HG02870 (cell line): ENCODE measurements at regions not wholly inside any gene's neighbourhood (a gene's known extent, or its start where the extent isn't known, plus 50 kb on each side); places are given as distances from the start of the nearest gene placed in this dataset.

Source experiments
- ATAC-seq: cut with Tn5 transposase; IDR thresholded peaks from one replicate; pipeline ENCODE4 v1.9.1; 2021; ENCODE audit warnings: mild to moderate bottlenecking, moderate library complexity; ENCODE audit not compliant: unreplicated experiment

DNA sequence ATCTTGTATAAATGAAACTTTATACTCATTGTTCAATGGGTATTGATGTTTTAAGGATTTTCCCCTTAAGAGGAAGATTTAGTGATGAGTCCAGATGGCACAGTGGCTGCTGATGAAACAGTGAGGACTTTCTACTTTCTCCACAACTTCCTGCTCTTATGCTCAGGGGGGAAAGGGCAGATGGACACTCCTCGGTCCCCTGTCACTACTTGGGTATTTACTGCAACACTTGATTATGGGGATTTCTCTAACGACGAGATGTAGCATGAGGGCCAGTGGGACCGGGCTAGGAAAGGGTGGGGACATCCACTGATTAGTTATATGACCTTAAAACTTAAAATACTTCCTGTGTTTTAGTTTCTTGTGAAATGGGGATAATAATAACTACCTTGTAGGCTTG, 146.1 kb upstream of the HMHB1 start:
- ATAC-seq, result no peak

DNA sequence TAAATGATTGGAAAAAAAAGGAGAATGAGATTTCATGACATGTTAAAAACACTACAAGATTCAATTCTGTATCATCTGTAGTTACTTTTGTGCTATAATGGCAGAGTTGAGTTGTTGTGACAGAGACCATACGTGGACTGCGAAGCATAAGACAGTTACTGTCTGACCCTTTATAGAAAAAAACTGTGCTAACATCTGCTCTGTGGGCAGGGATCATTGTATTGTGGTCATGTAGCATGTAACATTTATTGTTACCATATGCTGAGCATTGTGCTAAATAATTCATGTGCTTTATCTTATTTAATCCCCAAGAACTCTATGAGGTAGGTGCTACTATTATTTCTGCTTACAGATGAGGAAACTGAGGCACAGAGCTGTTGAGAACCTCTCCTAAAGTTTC, 147.3 kb upstream of the HMHB1 start:
- ATAC-seq, result no peak

DNA sequence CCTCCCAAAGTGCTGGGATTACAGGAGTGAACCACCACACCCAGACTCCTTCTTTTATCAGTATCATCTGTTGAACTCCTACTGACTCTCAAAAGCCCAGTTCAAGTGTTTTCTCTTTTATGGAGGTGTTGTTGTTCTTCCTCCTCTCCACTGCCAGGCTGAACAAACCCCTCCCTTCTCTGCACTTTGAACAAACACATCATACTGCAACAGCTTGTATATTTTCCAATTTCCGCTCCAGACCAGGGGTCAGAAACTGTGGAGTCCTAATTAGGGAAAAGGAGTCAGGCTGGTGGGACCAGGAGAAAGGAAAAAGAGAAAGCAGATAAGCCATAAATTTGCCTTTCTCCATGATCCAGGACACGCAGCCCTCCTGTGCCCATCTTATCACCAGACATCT, 148.1 kb upstream of the HMHB1 start:
- no peak for ATAC-seq

DNA sequence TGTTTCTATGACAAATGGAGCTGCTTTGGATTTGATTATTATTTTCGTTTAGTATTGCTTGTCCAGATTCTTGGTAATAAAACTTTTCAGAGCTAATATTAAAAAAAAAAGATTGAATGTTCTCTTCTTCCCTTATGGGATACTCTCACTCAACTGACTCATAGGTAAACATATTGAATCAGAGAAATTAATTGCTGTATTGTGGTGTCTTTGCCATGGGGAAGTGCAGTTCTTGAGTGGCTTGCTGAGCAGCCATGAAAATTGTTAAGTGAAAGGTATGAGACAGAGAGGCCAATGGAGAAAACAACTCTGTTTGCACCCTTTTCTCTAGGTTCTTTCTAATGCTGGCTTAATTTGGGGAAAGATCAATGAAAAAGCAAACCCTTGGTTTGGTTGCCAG, 149.9 kb upstream of the HMHB1 start:
- ATAC-seq, result no peak

DNA sequence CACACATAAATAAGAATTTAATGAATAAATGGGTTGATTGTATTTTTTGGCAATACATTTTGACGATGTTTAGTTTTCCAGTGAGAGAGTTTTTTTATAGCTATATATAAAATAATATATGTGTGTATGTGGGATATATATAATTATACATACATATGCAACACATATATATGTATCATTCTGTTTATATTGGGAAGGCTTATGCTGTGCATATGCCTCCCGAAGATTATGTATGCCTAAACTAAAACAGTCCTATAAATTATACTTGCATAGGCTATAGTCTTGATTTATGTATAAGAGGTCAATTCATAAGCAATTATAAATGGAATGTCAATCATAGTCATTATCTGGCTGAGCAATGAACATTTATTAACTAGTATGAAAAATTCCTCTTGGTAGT, 151.3 kb upstream of the HMHB1 start:
- ATAC-seq, result no peak

DNA sequence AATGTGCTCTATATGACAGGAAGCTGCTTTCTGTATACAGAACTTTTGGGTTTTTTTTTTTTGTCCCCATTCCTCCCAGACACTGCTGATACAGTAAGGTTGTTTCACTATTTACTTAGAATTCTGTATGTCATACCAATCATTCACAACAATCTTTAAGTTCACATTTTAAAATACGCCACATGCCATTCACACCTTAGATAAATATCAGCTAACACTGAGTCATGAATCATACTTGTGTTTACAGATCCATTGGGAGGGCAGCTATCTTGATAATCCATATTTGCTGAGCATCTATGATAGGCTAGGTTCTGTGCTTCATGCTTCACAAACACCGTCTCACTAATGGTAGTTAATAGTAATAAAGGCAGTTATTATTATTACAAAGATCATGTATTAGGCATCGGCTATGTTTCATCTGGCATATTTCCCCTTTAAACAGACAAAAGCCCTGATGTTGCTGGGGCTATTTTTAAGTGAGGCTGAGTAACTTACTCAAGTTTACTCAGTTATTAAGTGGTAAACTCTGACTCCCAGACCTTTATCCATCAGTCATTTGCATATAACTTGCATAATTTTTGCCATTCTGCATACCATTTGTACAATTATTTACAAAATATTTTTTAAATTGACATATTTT, 152.2 kb upstream of the HMHB1 start:
- no peak for ATAC-seq

DNA sequence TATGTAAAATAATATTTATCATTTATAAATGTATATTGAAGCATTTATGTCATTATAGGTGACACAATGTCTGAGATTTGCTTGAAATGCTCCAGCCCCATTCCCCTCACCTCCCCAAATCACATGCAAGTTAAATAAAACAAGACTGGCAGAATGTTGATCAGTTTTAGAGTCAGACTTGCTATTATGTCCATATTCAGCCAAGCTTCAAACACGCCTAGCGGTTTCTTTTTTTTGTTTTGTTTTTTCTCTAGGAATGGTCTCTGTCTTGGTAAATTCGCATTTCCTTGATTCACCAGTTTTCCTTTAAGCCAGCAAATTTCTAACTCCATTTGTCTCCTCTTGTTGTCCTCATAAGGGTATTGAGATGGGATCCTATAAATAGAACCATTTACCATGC, 153.0 kb upstream of the HMHB1 start:
- no peak for ATAC-seq

DNA sequence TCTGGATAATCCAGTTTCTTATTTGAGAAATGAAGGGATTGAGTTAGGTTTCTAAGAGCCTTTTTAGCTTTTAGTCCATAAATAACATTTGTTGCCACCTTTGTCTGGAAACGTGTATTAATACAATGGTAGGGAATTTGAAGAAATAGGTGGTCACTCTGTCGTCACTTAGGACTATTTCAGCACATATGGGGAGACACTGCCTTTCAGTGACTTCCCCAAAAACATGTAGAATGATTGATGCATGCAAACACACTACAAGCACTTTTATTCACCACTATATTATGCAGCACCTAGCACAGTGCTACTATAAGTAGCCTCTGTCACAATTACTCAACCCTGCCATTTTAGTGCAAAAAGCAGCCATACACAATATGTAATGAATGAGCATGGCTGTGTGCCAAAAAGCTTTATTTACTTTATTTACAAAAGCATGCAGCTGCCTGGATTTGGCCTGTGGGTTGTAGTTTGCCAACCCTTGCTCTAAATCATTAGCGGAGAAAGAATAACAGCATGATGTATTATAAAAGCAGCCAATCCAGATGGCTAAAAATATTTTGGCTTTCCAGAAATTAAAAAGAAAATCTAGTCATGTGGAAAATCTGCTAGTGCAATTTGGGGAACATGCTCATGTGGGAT, 154.2 kb upstream of the HMHB1 start:
- ATAC-seq, result no peak

DNA sequence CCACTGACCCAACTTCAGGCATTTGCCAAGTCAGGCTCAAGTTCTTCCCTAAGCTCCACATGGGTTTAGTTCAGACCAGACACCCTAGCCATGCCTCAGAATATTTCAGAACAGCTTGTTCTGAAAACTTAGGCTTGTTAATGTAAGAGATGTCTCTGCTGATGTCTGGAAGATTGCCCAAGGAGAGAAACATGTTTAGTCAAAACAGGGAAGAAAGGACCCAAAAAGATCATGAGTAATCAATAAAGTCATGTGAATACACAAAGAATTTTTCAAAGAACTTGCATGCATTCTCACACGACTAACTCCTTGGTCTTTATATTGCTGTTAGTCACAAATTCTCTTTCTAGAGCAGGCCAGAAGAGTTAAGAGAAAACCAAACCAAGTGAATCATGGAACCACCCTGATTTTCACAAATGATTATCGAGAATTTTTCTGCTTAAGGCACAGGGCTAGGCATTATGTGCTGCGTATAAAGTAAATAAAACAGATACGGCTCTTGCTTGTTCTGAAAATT, 158.1 kb upstream of the HMHB1 start:
- ATAC-seq, result no peak

DNA sequence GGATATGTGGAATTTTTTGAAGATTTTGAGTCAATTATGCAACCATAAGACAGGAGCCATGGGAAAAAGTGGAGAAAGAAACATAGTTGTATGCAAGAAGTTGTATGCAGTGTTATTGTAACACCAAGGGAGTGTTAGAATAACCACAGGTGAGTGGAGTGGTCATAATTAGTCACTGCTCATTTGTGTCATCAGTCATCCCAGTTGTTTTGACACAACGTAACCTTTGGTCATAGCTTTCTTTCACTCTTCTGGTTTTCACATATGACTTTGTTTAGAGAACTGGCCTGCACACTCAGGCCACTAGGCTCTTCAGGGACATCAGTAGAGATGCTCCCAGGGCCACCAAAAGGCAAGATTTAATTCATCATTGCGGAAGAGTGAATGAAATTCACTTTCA, 158.7 kb upstream of the HMHB1 start:
- ATAC-seq, result peak; percentile 64

DNA sequence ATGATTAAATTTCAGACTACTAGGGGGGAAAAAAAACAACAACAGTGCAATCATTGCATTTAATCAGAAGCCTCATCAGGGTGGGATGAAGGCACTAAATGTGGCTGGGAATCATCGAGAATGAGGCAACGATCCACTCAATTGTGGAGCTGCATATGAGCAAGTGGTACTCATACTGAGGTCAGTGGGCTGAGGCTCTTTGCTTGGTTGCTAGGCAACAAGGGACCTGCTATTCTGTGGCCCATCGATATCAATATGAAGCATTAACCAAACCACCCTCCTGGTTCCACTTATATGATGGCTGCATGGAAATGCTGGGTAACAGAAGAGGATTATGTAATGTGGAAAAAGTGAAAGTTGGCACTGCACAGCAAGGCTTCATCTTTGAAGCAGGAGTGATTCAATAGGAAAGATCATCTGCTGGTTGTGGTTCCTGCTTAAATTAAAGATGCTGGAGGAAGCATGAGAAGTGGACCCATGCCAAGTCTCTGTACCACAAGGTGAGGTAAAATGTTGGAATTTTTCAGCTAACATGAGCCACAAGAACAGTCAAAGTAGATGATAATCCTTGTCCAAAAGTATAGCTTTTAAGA, 159.8 kb upstream of the HMHB1 start:
- no peak for ATAC-seq

DNA sequence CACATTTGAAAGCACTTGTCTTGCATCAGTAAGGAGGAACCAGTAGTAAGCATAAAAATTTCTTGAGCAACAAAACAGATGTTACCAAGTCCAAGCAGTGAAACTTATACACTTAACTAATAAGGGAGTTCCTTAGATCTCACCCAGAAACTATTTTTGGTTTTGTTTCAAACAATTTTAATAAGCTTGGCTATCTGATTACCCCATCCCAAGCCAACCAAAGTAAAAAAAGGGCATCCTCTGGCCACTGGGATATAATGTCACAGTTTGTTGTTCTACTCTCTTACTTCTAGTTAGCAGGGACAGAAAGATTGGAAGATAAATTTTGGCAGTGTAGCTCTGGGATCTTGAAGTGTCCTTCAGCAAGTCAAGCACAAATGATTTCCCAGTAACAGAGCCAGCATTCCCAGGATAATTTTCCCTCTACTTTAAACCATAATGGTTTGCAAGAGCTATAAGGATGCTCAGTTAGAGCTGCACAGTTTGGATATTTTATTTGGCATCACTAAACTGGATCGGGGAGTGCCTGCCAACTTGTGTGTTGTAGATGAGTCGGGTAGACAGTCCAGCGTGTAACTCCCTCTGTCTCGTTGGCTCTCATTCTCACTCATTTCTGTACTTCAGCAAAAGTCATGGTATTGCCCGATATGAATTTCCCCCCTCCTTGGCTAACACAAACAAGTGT, 161.9 kb upstream of the HMHB1 start:
- ATAC-seq, result peak; percentile 46

DNA sequence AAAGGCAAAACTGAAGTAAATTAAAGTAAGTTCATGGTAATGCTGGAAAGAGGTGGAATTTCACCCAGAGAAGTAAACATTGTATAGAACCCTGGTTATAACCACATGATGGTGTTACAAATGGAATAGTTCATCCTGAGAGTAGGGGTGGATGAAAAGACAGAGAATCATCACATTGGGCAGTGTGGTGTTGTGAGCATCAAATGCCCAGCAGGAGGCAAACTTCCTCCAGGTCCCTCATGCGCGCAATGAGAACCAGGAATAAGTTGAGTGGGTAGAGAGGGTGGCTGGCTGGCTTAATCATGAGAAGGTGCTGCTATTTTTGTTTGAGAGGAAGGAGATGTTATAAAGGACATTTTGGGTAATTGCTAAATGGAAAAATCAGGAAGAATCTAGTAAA, 163.3 kb upstream of the HMHB1 start:
- no peak for ATAC-seq

DNA sequence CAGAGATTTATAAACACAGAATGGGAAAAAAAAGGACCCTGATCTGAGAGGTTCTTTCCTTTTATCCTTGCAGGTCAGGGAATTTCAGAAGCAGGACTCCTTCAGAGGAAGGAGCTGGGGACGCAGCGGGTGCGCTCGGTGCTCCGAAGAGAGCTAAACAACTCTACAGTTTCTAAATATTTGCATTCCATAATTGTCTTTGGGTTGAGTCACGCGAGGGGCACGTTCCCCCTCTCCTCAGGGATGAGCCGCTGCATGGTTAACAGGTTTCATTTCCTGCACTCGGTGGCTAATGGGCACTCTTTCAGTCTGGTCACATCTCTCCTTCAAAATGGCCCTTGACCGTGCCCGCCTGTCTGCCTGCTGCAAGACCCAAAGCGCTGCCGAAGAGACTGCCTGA, 165.0 kb upstream of the HMHB1 start:
- no peak for ATAC-seq

DNA sequence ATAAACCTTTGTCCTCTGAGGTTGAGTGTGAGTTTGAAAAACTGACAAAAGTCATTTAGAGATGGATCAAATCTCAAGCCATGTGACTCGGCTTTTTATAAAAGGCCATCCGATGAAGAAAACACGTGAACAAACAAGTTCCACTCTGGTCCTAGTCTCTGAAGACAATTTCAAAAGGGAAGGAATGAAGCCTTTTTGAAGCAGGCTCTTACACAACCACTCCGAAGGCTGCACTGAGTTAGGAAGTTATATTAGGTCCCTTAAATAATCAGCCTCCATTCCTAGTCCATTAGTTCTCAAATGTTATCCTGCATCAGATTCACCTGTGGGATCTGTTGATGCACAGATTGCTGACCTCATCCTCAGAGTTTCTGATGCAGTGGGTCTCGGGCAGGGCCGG, 166.6 kb upstream of the HMHB1 start:
- ATAC-seq, result no peak

DNA sequence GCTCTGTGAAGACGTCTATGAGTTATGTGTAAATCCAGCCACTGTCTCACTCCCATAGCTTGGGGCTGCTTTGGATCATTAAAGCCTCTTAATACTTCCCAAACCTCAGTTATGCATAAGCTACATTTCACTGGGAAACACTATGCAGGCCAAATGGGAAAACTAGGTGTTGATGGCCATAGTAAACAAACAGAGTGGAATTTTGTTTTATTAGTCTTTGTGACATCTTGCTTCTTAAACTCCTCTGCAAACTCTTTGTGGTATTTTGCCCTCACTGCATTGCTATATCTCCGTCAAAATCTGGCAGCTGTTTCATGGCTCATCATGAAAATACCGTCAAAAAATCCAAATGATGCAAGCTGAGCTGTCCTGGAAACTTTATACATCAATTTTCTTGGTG, 167.2 kb upstream of the HMHB1 start:
- ATAC-seq, result no peak

DNA sequence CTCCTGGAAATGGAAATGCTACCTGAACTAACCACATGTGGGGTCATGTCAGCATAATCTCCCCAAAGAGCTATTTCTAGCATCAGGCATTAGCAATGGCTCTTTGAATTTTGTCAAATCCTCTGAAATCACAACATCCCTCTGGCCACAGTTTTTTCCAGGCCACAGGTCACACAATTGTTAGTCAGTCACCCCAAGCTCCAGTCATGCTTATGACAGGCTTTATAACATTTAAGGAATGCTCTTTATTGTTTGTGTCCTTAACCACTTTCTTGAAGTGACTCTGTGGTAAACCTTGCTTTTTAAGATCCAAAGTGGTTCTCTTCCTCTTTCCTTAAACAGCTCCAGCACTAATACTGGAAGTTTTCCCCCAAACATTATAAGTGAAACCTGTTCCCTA, 169.2 kb upstream of the HMHB1 start:
- no peak for ATAC-seq

DNA sequence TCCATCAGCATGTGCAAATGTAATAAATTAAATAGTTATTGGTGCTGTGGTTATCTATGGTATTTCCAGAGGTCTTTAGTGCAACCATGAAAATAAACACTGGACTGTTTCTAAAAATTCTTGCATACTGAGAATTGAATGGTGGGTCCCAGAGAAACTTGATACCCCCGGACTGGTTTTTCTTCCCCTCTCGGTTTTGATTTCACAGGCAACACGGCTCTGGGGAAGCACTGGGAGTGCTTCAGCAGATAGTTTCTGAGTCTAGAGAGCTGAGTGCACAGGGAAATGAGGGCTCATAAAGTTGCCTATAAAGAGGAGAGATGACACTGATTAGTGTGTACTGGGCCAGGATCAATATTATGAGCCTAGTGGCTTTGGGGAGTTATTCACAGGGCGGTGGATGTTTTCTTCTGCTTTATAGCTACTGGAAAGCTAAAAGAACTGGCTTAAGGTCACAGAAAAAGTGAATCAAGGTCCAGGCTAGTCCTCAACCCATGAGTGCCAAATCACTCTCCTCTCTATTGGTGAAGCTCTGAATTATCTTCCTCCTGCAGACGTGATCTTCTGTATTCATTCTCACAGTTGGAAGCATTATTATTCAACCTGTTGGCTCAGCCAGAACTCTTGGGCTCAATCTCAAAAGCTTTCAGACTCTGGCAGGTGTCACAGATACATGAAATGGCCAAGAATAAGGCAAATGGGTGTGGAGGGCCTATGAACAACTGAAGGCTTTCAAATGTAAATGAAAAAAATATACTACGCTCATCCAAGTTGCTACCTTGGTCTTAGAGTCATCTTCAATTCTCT, 170.2 kb upstream of the HMHB1 start:
- peak; percentile 65 for ATAC-seq

DNA sequence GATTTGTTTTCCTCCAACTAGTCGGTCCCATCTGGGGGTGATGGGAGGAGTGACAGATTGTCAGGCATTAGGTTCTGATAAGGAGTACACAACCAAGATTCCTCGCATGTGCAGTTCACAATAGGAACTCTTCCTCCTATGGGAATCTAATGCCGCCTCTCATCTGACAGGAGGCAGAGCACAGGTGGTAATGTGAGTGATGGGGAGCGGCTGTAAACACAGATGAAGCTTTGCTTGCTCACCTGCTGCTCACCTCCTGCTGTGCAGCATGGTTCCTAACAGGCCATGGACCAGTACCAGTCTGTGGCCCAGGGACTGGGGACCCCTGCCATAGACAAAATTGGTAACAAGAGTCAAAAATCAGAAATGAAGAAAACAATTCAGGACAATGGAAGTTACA, 173.3 kb upstream of the HMHB1 start:
- no peak for ATAC-seq

DNA sequence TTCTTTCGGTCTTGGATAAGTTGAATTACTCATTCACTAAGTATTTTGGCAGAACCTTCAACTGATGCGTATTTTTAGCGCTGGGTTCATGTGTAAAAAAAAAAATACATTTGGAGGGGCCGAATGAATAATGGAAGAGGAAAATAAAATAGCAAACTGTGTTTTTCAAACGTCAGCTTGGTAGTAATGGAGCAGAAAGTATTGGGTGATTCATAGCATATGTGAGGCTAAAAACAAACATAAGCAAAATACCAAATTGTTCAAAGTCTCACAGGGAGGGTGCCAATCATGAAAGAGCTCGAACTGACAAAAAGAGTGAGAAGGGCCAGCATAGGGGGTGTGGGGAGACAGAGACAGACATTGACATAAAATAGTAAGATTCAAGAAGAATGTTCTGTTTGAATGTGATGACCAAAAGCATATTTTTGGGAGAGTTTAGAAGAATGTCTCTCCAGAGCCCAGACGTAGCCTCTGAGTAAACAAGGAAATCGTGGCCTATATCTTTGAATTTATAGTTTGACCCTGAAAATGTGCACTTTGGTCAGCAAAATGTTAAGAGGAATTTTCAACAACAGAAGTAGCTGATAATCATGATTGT, 174.9 kb upstream of the HMHB1 start:
- no peak for ATAC-seq

DNA sequence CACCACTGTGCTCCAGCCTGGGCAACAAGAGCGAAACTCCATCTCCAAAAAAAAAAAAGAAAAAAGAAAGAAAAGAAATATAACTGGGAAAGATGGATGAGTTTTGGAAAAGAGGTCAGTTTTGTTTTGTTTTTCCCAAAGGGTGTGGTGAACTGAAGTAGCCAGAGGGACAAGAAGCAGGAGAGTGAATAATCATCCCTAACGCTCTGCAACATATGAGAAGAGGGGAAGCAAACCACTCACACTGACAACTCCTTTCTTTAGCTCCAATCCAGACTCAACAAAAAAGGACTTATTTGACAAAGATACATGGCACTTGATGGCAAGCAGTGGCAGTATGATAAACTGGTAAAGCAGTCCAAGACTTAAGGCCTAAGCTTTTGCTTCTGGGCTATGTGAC, 176.1 kb upstream of the HMHB1 start:
- ATAC-seq, result no peak
